Caco-2 (cell line): ENCODE measurements at regions not wholly inside any gene's neighbourhood (a gene's known extent, or its start where the extent isn't known, plus 50 kb on each side); places are given as distances from the start of the nearest gene placed in this dataset.

Experiments used
- BruUV-seq: library from RNA; stranded (reverse); fragments of 400-500 nt; replicated peaks from 2 replicates; lab custom pipeline; 2021; lab: Mats Ljungman, UMichigan
- CTCF ChIA-PET: fragments of 300-600 bp; sonication (Branson Sonifier 250); formaldehyde crosslinking; loops from one replicate; lab custom pipeline; 2022; ENCODE audit warnings: antibody characterized with exemption; lab: Charles Lee
- POLR2A ChIA-PET: fragments of 300-600 bp; sonication (Branson Sonifier 250); formaldehyde crosslinking; loops from one replicate; lab custom pipeline; 2022; ENCODE audit warnings: antibody characterized with exemption; lab: Charles Lee
- DNase-seq, 2 experiments: peaks; one replicate each; pipeline versions ENCODE4 v3.0.0 to v3.0.0-alpha.2; 2020 to 2022
- H3K27me3 ChIP-seq: replicated peaks from 2 replicates; pipeline ENCODE4 v1.6.0; 2011; ENCODE audit warnings: low read length; ENCODE audit not compliant: control insufficient read depth, insufficient read depth
- H3K36me3 ChIP-seq: 2 replicates; pipeline ENCODE4 v1.5.1; 2011; ENCODE audit warnings: low read length; ENCODE audit not compliant: control insufficient read depth, insufficient read depth
- H3K4me1 ChIP-seq: fragments of 250-450 bp; sonication (Bioruptor Pico); 2 replicates; pipeline ENCODE4 v1.5.1; 2020; ENCODE audit warnings: mild to moderate bottlenecking
- H3K4me3 ChIP-seq: 2 replicates; pipeline ENCODE4 v1.5.1; 2011; ENCODE audit warnings: low read depth, mild to moderate bottlenecking, control low read depth, low read length
- H3K9me3 ChIP-seq: fragments of 250-450 bp; sonication (Bioruptor Pico); 2 replicates; pipeline ENCODE4 v1.5.1; 2020; ENCODE audit warnings: mild to moderate bottlenecking, moderate library complexity
- H3K27ac Mint-ChIP-seq: one replicate; pipeline ENCODE4 v1.8.0; 2022; ENCODE audit warnings: mixed read lengths; ENCODE audit not compliant: unreplicated experiment
- H3K27me3 Mint-ChIP-seq: one replicate; pipeline ENCODE4 v1.8.0; 2022; ENCODE audit warnings: mixed read lengths; ENCODE audit not compliant: insufficient read depth, unreplicated experiment
- H3K36me3 Mint-ChIP-seq: one replicate; pipeline ENCODE4 v1.8.0; 2022; ENCODE audit warnings: mild to moderate bottlenecking, mixed read lengths; ENCODE audit not compliant: insufficient read depth, unreplicated experiment
- H3K4me1 Mint-ChIP-seq: one replicate; pipeline ENCODE4 v1.8.0; 2022; ENCODE audit warnings: low read depth, mixed read lengths; ENCODE audit not compliant: unreplicated experiment
- H3K4me3 Mint-ChIP-seq: one replicate; pipeline ENCODE4 v1.8.0; 2022; ENCODE audit warnings: mild to moderate bottlenecking, moderate library complexity, mixed read lengths; ENCODE audit not compliant: unreplicated experiment
- H3K9me3 Mint-ChIP-seq: one replicate; pipeline ENCODE4 v1.8.0; 2022; ENCODE audit warnings: mixed read lengths; ENCODE audit not compliant: unreplicated experiment
- intact Hi-C: fragments of 100-400 bp; cut with micrococcal nuclease; formaldehyde crosslinking; loops from one replicate; pipeline ENCODE4 v1.10.0; 2022; ENCODE audit not compliant: unreplicated experiment
- TF ChIP-seq, protein P1 (sequence below), 2 experiments: fragments of 200-600 bp in 1 of 2; IDR thresholded peaks; 1 replicate in 1 of 2; 2 replicates in 1 of 2; pipeline versions ENCODE4 v1.5.1 to v1.8.0; 2011 to 2022; ENCODE audit warnings: antibody characterized with exemption in 1 of 2, control low read depth in 1 of 2, inconsistent platforms in 1 of 2, low read depth in 1 of 2, low read length in 1 of 2, mild to moderate bottlenecking in 1 of 2, moderate library complexity in 1 of 2; ENCODE audit not compliant: insufficient read depth in 1 of 2, severe bottlenecking in 1 of 2, unreplicated experiment in 1 of 2

DNA sequence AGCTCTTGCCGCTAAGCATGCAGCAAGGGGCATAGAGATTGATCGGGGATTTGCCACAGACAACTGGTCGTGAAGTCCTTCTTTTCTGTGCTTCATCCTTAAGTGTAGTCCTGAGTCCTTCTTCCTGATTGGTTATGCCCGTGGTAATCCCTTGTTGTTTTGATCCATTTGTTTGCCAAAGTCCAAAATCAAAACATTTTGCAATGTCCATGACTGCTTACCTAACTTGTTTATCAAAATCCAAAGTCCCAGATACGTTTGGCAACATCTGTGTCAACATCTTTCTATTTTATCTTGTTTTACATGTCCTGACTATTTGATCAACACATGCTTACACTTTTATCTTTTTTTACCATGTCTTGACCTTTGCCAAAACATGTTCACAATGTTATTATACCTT is 229.0 kb upstream of the ZNF804A start:
- intact Hi-C loops: no loop called here

DNA sequence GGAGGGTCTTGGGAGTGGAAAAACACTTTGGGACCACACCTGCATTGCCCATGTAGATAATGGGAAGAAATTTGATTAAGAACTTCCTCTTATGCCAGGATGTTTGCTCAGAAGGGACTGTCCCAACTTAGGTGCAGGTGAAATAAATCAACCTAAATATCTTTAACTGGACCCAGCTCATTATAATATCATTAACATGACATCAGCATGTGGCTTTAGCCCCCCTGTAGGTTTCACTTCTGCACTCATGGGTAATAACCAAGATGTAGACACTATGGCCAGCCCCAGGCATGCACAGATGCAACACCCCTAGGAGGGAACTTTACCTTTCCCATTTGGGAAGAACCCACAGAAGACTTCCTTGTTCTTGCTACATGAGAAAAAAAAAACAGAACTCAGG is 227.4 kb upstream of the ZNF804A start:
- ChIA-PET POLR2A (no interaction called here), CTCF (no interaction called here)
- TF ChIP-seq, protein P1, sequence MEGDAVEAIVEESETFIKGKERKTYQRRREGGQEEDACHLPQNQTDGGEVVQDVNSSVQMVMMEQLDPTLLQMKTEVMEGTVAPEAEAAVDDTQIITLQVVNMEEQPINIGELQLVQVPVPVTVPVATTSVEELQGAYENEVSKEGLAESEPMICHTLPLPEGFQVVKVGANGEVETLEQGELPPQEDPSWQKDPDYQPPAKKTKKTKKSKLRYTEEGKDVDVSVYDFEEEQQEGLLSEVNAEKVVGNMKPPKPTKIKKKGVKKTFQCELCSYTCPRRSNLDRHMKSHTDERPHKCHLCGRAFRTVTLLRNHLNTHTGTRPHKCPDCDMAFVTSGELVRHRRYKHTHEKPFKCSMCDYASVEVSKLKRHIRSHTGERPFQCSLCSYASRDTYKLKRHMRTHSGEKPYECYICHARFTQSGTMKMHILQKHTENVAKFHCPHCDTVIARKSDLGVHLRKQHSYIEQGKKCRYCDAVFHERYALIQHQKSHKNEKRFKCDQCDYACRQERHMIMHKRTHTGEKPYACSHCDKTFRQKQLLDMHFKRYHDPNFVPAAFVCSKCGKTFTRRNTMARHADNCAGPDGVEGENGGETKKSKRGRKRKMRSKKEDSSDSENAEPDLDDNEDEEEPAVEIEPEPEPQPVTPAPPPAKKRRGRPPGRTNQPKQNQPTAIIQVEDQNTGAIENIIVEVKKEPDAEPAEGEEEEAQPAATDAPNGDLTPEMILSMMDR (IDR thresholded peaks at IDR 0.05; ENCODE audit: insufficient read depth in 1 of 2, low read depth in 1 of 2, low read length in 1 of 2, severe bottlenecking in 1 of 2, unreplicated experiment in 1 of 2): no peak
- DNase-seq: no peak
- no peak overlapping the region for H3K4me3 Mint-ChIP-seq
- H3K9me3 ChIP-seq: no peaks in the 10 kb centered on the region
- H3K4me1 ChIP-seq: no peaks in the 10 kb centered on the region
- no peaks in the 10 kb centered on the region for H3K27me3 ChIP-seq
- no TSS peak for BruUV-seq
- intact Hi-C loops: no loop called here
- no peaks in the 10 kb centered on the region for H3K36me3 Mint-ChIP-seq
- no peak overlapping the region for H3K4me3 ChIP-seq
- no peaks in the 10 kb centered on the region for H3K36me3 ChIP-seq
- H3K4me1 Mint-ChIP-seq: no peaks in the 10 kb centered on the region
- no peaks in the 10 kb centered on the region for H3K27me3 Mint-ChIP-seq
- no peak overlapping the region for H3K27ac Mint-ChIP-seq
- no peaks in the 10 kb centered on the region for H3K9me3 Mint-ChIP-seq

More for the DNA sequence above, 229.0 kb upstream of the ZNF804A start:
- DNase-seq: no peak
- Histone ChIP-seq H3K27me3 (no peaks in the 10 kb centered on the region), H3K4me3 (no peak overlapping the region), H3K9me3 (no peaks in the 10 kb centered on the region), H3K36me3 (no peaks in the 10 kb centered on the region), H3K4me1 (no peaks in the 10 kb centered on the region)
- H3K9me3 Mint-ChIP-seq: no peaks in the 10 kb centered on the region
- BruUV-seq: no TSS peak
- no peaks in the 10 kb centered on the region for H3K4me1 Mint-ChIP-seq
- TF ChIP-seq, protein P1 (IDR thresholded peaks at IDR 0.05; ENCODE audit: insufficient read depth in 1 of 2, low read depth in 1 of 2, low read length in 1 of 2, severe bottlenecking in 1 of 2, unreplicated experiment in 1 of 2): no peak
- ChIA-PET POLR2A (no interaction called here), CTCF (no interaction called here)
- no peaks in the 10 kb centered on the region for H3K36me3 Mint-ChIP-seq
- H3K4me3 Mint-ChIP-seq: no peak overlapping the region
- H3K27ac Mint-ChIP-seq: no peak overlapping the region
- H3K27me3 Mint-ChIP-seq: no peaks in the 10 kb centered on the region

DNA sequence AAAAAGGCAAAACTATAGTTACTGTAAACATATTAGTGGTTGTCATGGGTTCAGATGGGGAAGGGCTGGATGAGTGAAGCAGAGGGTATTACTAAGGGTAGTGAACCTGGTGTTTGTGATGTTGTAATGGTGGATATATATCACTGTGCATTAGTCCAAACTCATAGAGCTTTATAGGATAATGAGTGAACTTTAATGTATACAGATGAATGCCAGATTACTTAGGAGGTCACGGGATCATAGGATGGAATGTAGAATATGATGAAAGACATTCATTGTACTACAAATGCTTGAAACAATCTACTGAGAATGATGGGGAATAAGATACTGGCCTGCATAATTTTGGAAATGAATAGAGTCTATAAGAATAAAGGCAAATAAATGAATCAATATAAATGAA is 226.7 kb upstream of the ZNF804A start:
- no peak overlapping the region for H3K4me3 Mint-ChIP-seq
- H3K36me3 ChIP-seq: no peaks in the 10 kb centered on the region
- H3K9me3 ChIP-seq: no peaks in the 10 kb centered on the region
- no peaks in the 10 kb centered on the region for H3K27me3 Mint-ChIP-seq
- no peaks in the 10 kb centered on the region for H3K4me1 ChIP-seq
- no peaks in the 10 kb centered on the region for H3K9me3 Mint-ChIP-seq
- POLR2A ChIA-PET: no interaction called here
- H3K4me1 Mint-ChIP-seq: no peaks in the 10 kb centered on the region
- TF ChIP-seq, protein P1 (IDR thresholded peaks at IDR 0.05; ENCODE audit: insufficient read depth in 1 of 2, low read depth in 1 of 2, low read length in 1 of 2, severe bottlenecking in 1 of 2, unreplicated experiment in 1 of 2): no peak
- no TSS peak for BruUV-seq
- no peaks in the 10 kb centered on the region for H3K27me3 ChIP-seq
- no peak for DNase-seq
- CTCF ChIA-PET: no interaction called here
- intact Hi-C loops: no loop called here
- no peak overlapping the region for H3K4me3 ChIP-seq
- H3K27ac Mint-ChIP-seq: no peak overlapping the region
- no peaks in the 10 kb centered on the region for H3K36me3 Mint-ChIP-seq
